GM21576 (cell line): ENCODE measurements at regions not wholly inside any gene's neighbourhood (a gene's known extent, or its start where the extent isn't known, plus 50 kb on each side); places are given as distances from the start of the nearest gene placed in this dataset.

Experiments
- ATAC-seq: cut with Tn5 transposase; IDR thresholded peaks from one replicate; pipeline ENCODE4 v1.9.1; 2021; ENCODE audit warnings: mild to moderate bottlenecking, moderate library complexity; ENCODE audit not compliant: unreplicated experiment

- ATAC-seq = no peak
Observed at GRCh38 chr1:29722598-29722997, 486.3 kb downstream of the PTPRU start.

GRCh38 chr1:29719253-29719652, 482.9 kb downstream of the PTPRU start:
- ATAC-seq = no peak

GRCh38 chr1:29718791-29719190, 482.5 kb downstream of the PTPRU start:
- ATAC-seq = no peak

- ATAC-seq = no peak
Observed at GRCh38 chr1:29716306-29716705, 480.0 kb downstream of the PTPRU start.

GRCh38 chr1:29713857-29714256, 477.5 kb downstream of the PTPRU start:
- no peak for ATAC-seq

GRCh38 chr1:29712801-29713200, 476.5 kb downstream of the PTPRU start:
- ATAC-seq = no peak

- ATAC-seq = no peak
Observed at GRCh38 chr1:29712284-29712651, 475.9 kb downstream of the PTPRU start.

- no peak for ATAC-seq
Observed at GRCh38 chr1:29711582-29712283, 475.4 kb downstream of the PTPRU start.

- ATAC-seq = no peak
Observed at GRCh38 chr1:29709704-29710280, 473.5 kb downstream of the PTPRU start.

- peak; percentile 37 for ATAC-seq
Observed at GRCh38 chr1:29708796-29709703, 472.7 kb downstream of the PTPRU start.

GRCh38 chr1:29708381-29708780, 472.1 kb downstream of the PTPRU start:
- no peak for ATAC-seq

- no peak for ATAC-seq
Observed at GRCh38 chr1:29707796-29708195, 471.5 kb downstream of the PTPRU start.

GRCh38 chr1:29706936-29707335, 470.6 kb downstream of the PTPRU start:
- no peak for ATAC-seq

- no peak for ATAC-seq
Observed at GRCh38 chr1:29704430-29704829, 468.1 kb downstream of the PTPRU start.

GRCh38 chr1:29703596-29704370, 467.5 kb downstream of the PTPRU start:
- ATAC-seq = no peak

GRCh38 chr1:29700491-29700890, 464.2 kb downstream of the PTPRU start:
- no peak for ATAC-seq

GRCh38 chr1:29698626-29699025, 462.3 kb downstream of the PTPRU start:
- no peak for ATAC-seq

GRCh38 chr1:29698033-29698432, 461.7 kb downstream of the PTPRU start:
- no peak for ATAC-seq

GRCh38 chr1:29697391-29697780, 461.1 kb downstream of the PTPRU start:
- no peak for ATAC-seq

- no peak for ATAC-seq
Observed at GRCh38 chr1:29696656-29697390, 460.5 kb downstream of the PTPRU start.
